ENCODE measurements at regions not wholly inside any gene's neighbourhood (a gene's known extent, or its start where the extent isn't known, plus 50 kb on each side); places are given as distances from the start of the nearest gene placed in this dataset.

- DNase-seq, result no peak
Measured at GRCh38 chr10:130729876-130730275, 581.6 kb downstream of the TCERG1L start.

- DNase-seq, result no peak
Measured at GRCh38 chr10:130737186-130737585, 574.3 kb downstream of the TCERG1L start.

- DNase-seq, result no peak
Measured at GRCh38 chr10:130737621-130738020, 573.9 kb downstream of the TCERG1L start.

- no peak for DNase-seq
Measured at GRCh38 chr10:130739016-130739756, 572.3 kb downstream of the TCERG1L start.

GRCh38 chr10:130739757-130740145 lies 571.8 kb downstream of the TCERG1L start:
- DNase-seq, result no peak

- no peak for DNase-seq
Measured at GRCh38 chr10:130740166-130740565, 571.4 kb downstream of the TCERG1L start.

- no peak for DNase-seq
Measured at GRCh38 chr10:130740915-130741750, 570.4 kb downstream of the TCERG1L start.

- no peak for DNase-seq
Measured at GRCh38 chr10:130741901-130742855, 569.3 kb downstream of the TCERG1L start.

GRCh38 chr10:130742941-130743675 lies 568.4 kb downstream of the TCERG1L start:
- DNase-seq, result no peak

GRCh38 chr10:130743751-130744271 lies 567.7 kb downstream of the TCERG1L start:
- no peak for DNase-seq

- no peak for DNase-seq
Measured at GRCh38 chr10:130744631-130745030, 566.9 kb downstream of the TCERG1L start.

GRCh38 chr10:130745251-130745650 lies 566.3 kb downstream of the TCERG1L start:
- no peak for DNase-seq

- no peak for DNase-seq
Measured at GRCh38 chr10:130745821-130746220, 565.7 kb downstream of the TCERG1L start.

- DNase-seq, result no peak
Measured at GRCh38 chr10:130746311-130746710, 565.2 kb downstream of the TCERG1L start.

- no peak for DNase-seq
Measured at GRCh38 chr10:130747356-130747755, 564.2 kb downstream of the TCERG1L start.

- no peak for DNase-seq
Measured at GRCh38 chr10:130747946-130748345, 563.6 kb downstream of the TCERG1L start.

- DNase-seq, result no peak
Measured at GRCh38 chr10:130748409-130749057, 563.0 kb downstream of the TCERG1L start.

- no peak for DNase-seq
Measured at GRCh38 chr10:130749911-130750310, 561.6 kb downstream of the TCERG1L start.

GRCh38 chr10:130750441-130750840 lies 561.1 kb downstream of the TCERG1L start:
- no peak for DNase-seq

- no peak for DNase-seq
Measured at GRCh38 chr10:130751106-130751840, 560.2 kb downstream of the TCERG1L start.

GRCh38 chr10:130751851-130752250 lies 559.7 kb downstream of the TCERG1L start:
- no peak for DNase-seq
